D721Med (cell line): ENCODE measurements at regions not wholly inside any gene's neighbourhood (a gene's known extent, or its start where the extent isn't known, plus 50 kb on each side); places are given as distances from the start of the nearest gene placed in this dataset.

ENCODE experiments used
- DNase-seq: peaks from one replicate; pipeline ENCODE4 v3.0.0; 2011; ENCODE audit warnings: low spot score; ENCODE audit not compliant: insufficient read length
- FAIRE-seq: peaks from 2 replicates; lab custom pipeline; 2011; peaks lifted over from hg19 to GRCh38; lab: Jason Lieb, UNC
- TF ChIP-seq, protein P1 (sequence below): IDR thresholded peaks from 2 replicates; pipeline ENCODE4 v1.5.1; 2012; ENCODE audit warnings: mild to moderate bottlenecking, control low read depth; ENCODE audit not compliant: insufficient read depth; ENCODE audit errors: missing control alignments

- no peak for DNase-seq
- TF ChIP-seq, protein P1, sequence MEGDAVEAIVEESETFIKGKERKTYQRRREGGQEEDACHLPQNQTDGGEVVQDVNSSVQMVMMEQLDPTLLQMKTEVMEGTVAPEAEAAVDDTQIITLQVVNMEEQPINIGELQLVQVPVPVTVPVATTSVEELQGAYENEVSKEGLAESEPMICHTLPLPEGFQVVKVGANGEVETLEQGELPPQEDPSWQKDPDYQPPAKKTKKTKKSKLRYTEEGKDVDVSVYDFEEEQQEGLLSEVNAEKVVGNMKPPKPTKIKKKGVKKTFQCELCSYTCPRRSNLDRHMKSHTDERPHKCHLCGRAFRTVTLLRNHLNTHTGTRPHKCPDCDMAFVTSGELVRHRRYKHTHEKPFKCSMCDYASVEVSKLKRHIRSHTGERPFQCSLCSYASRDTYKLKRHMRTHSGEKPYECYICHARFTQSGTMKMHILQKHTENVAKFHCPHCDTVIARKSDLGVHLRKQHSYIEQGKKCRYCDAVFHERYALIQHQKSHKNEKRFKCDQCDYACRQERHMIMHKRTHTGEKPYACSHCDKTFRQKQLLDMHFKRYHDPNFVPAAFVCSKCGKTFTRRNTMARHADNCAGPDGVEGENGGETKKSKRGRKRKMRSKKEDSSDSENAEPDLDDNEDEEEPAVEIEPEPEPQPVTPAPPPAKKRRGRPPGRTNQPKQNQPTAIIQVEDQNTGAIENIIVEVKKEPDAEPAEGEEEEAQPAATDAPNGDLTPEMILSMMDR, result no peak
- no peak for FAIRE-seq
Measured at GRCh38 chr14:104496095-104496494, 83.5 kb upstream of the C14orf180 start.

- no peak for FAIRE-seq
- TF ChIP-seq, protein P1, result no peak
- no peak for DNase-seq
Measured at GRCh38 chr14:104499784-104500760, 79.5 kb upstream of the C14orf180 start.

GRCh38 chr14:104502060-104502459, 77.5 kb upstream of the C14orf180 start:
- FAIRE-seq, result no peak
- TF ChIP-seq, protein P1, result no peak

DNA sequence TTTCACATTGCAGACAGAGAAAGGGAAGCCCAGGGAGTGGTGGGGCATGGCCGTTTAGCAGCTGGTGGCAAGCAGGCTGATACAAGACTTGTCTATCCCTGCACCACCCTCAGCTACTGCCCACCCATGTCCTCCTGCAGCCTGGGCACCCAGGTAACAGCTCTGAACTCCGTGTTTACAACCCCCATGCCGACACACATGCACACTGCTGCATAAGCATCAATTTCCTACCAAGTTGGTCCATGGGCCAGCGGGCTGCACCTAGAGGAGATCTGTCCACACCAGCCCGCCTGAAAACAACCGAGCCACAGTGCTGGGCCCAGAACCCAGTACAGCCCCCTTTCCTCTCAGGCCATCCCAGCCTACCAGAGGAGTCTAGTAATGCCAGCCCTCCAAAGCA, 75.9 kb upstream of the C14orf180 start:
- TF ChIP-seq, protein P1, result no peak
- FAIRE-seq (no peak), DNase-seq (no peak)

More at GRCh38 chr14:104502060-104502459, 77.5 kb upstream of the C14orf180 start:
- DNase-seq, result no peak

GRCh38 chr14:104504172-104504735, 75.3 kb upstream of the C14orf180 start:
- DNase-seq (no peak), FAIRE-seq (no peak)
- TF ChIP-seq, protein P1, result no peak

DNA sequence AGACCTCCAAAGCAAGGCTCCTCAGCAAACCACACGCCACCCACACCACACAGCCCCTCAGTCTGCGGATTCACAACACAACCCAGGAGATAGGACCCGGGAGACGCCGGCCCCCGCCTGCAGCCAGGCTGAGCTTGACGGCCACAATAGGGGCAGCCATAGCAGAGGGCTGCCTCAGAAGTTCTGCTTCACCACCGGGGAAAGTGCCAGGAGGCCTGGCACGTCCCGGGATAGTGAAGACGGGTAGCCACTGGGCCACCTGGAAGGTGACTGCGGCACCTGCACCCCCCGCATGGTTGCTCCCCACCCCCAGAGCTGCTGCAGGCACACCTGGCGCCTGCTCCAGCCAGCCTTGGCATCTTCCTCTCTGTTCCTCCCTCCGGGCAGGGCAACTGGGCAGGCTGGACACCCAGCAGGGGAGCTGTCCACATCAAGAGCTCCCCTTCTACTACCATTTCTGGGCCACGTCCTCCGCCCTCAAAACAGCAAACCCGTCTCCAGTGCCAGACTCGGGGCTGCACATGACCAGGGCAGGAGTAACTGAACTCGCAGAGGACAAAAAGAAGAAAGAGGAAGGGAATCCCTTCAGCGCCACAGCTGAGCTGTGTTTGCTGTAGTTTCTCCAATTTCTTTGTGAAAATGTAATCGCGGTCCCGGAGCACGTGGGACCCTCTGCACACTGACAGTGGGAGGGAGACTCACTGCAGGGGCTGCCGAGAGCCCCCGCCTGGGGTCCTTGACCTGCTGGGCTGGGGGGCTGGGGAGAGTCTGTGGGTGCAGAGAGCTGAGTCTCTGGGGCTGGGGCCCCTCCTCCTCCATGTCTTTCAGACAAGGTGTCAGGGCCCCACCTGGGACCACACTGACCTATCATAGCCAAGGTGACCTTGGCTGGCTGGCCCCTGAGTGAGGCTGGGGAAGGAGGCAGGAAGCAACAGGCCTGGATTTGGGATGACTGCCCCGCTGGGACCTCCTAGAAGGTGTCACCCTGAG, 74.2 kb upstream of the C14orf180 start:
- DNase-seq (no peak), FAIRE-seq (no peak)
- TF ChIP-seq, protein P1, result no peak
